HepG2 (cell line): ENCODE measurements at regions not wholly inside any gene's neighbourhood (a gene's known extent, or its start where the extent isn't known, plus 50 kb on each side); places are given as distances from the start of the nearest gene placed in this dataset.

Source experiments
- ATAC-seq: fragments of 200-7000 bp; cut with Tn5 transposase; 3 replicates; pipeline ENCODE4 v1.9.1; 2020; ENCODE audit warnings: mild to moderate bottlenecking, moderate library complexity
- BruUV-seq: library from RNA; stranded (reverse); fragments of 400-500 nt; replicated peaks from 2 replicates; lab custom pipeline; 2021; lab: Mats Ljungman, UMichigan
- CTCF ChIA-PET: fragments of 300-600 bp; formaldehyde crosslinking; extraction: SDS; loops from one replicate; lab custom pipeline; 2021; ENCODE audit warnings: low total read pairs, inconsistent platforms, low intra/inter-chr PET ratio; lab: Yijun Ruan, JAX
- POLR2A ChIA-PET: fragments of 350-600 bp; sonication (Branson Sonifier 250); formaldehyde crosslinking; loops from one replicate; lab custom pipeline; 2020; ENCODE audit warnings: antibody characterized with exemption, inconsistent platforms; lab: Yijun Ruan, JAX
- DNase-seq: peaks from one replicate; pipeline ENCODE4 v3.0.0-alpha.2; 2015; ENCODE audit warnings: low spot score
- FAIRE-seq: peaks from 3 replicates; lab custom pipeline; 2011; peaks lifted over from hg19 to GRCh38; lab: Jason Lieb, UNC
- H2AFZ ChIP-seq: one replicate; pipeline ENCODE4 v1.6.1; 2011; ENCODE audit warnings: low read length, inconsistent platforms
- H3K27ac ChIP-seq: fragments of 300-600 bp; 3 replicates; pipeline ENCODE4 v1.8.0; 2011; ENCODE audit warnings: mixed run types, mild to moderate bottlenecking, mixed read lengths, low read length, inconsistent platforms; ENCODE audit not compliant: insufficient read depth; ENCODE audit errors: extremely low read length
- H3K27me3 ChIP-seq, 2 experiments: fragments of 200-600 bp in 1 of 2; 2 replicates in 1 of 2; 3 replicates in 1 of 2; pipeline versions ENCODE4 v1.6.0 to v1.8.0; 2011; ENCODE audit warnings: low read length in 2 of 2, mild to moderate bottlenecking in 2 of 2, moderate library complexity in 2 of 2, inconsistent platforms in 1 of 2; ENCODE audit not compliant: insufficient read depth in 2 of 2, control insufficient read depth in 1 of 2
- H3K36me3 ChIP-seq, 2 experiments: fragments of 200-600 bp in 1 of 2; replicated peaks in 1 of 2; 2 replicates in 1 of 2; 3 replicates in 1 of 2; pipeline versions ENCODE4 v1.5.1 to v1.8.0; 2011; ENCODE audit warnings: low read length in 2 of 2, inconsistent platforms in 1 of 2; ENCODE audit not compliant: insufficient read depth in 2 of 2, control insufficient read depth in 1 of 2
- H3K4me1 ChIP-seq: 2 replicates; pipeline ENCODE4 v1.5.1; 2012; ENCODE audit warnings: low read length, inconsistent platforms; ENCODE audit not compliant: insufficient read depth
- H3K4me2 ChIP-seq: 2 replicates; pipeline ENCODE4 v1.6.0; 2011; ENCODE audit warnings: low read depth, low read length, inconsistent platforms
- H3K4me3 ChIP-seq, 3 experiments: fragments of 200-600 bp in 1 of 3; sonication (generic), shearing (Covaris generic) in 1 of 3; replicated peaks in 1 of 3; 2 replicates each; pipeline ENCODE4 v1.5.1; 2011 to 2016; ENCODE audit warnings: low read length in 3 of 3, inconsistent platforms in 2 of 3, low read depth in 2 of 3, mild to moderate bottlenecking in 2 of 3, control low read depth in 1 of 3, mixed read lengths in 1 of 3; ENCODE audit not compliant: insufficient read depth in 1 of 3
- H3K79me2 ChIP-seq: one replicate; pipeline ENCODE4 v1.6.1; 2011; ENCODE audit warnings: low read length, inconsistent platforms; ENCODE audit not compliant: insufficient read depth
- H3K9ac ChIP-seq: 2 replicates; pipeline ENCODE4 v1.6.0; 2011; ENCODE audit warnings: mild to moderate bottlenecking, low read depth, low read length, inconsistent platforms; ENCODE audit not compliant: insufficient read depth
- H3K9me3 ChIP-seq: 2 replicates; pipeline ENCODE4 v1.5.1; 2012; ENCODE audit warnings: mild to moderate bottlenecking, low read length
- H4K20me1 ChIP-seq: 2 replicates; pipeline ENCODE4 v1.6.0; 2011; ENCODE audit warnings: inconsistent platforms, mild to moderate bottlenecking, low read length, moderate library complexity; ENCODE audit not compliant: insufficient read depth
- CREBL2 ChIP-seq: sonication (generic); formaldehyde crosslinking; IDR thresholded peaks from 2 replicates; pipeline ENCODE4 v1.8.1; 2023; ENCODE audit warnings: missing genetic modification reagents, mild to moderate bottlenecking, borderline replicate concordance
- HHEX ChIP-seq: IDR thresholded peaks from 2 replicates; pipeline ENCODE4 v1.6.1; 2016; ENCODE audit warnings: control low read depth
- LCORL ChIP-seq, 2 experiments: fragments of 450-650 bp in 1 of 2; sonication (generic) in 1 of 2; formaldehyde crosslinking in 1 of 2; IDR thresholded peaks; 2 replicates each; pipeline versions ENCODE4 v1.5.0 to v1.6.1; 2017 to 2020; ENCODE audit warnings: antibody characterized with exemption in 1 of 2, missing genetic modification reagents in 1 of 2
- MXD4 ChIP-seq: IDR thresholded peaks from 2 replicates; pipeline ENCODE4 v1.6.1; 2016; ENCODE audit warnings: mild to moderate bottlenecking, missing biosample characterization, missing genetic modification reagents
- PATZ1 ChIP-seq: sonication (generic); formaldehyde crosslinking; IDR thresholded peaks from 2 replicates; pipeline ENCODE4 v1.4.0; 2020; ENCODE audit warnings: missing genetic modification reagents
- PRPF4 ChIP-seq: fragments of 200-400 bp; formaldehyde crosslinking; IDR thresholded peaks from 2 replicates; pipeline ENCODE4 v1.6.1; 2016; ENCODE audit warnings: low read length, low read depth; ENCODE audit not compliant: poor library complexity, severe bottlenecking
- RCOR2 ChIP-seq: IDR thresholded peaks from 2 replicates; pipeline ENCODE4 v1.6.1; 2016; ENCODE audit warnings: missing biosample characterization, missing genetic modification reagents
- RELA ChIP-seq: sonication (generic); formaldehyde crosslinking; IDR thresholded peaks from 2 replicates; pipeline ENCODE4 v1.4.0; 2020; ENCODE audit warnings: missing genetic modification reagents
- SIX4 ChIP-seq: sonication (generic); formaldehyde crosslinking; IDR thresholded peaks from 2 replicates; pipeline ENCODE4 v1.4.0; 2020; ENCODE audit warnings: missing genetic modification reagents
- SRSF4 ChIP-seq: fragments of 200-400 bp; formaldehyde crosslinking; IDR thresholded peaks from one replicate; pipeline ENCODE4 v1.6.1; 2018; ENCODE audit warnings: mild to moderate bottlenecking, low read depth, low read length, moderate library complexity; ENCODE audit not compliant: poor library complexity, severe bottlenecking
- ZBTB34 ChIP-seq: sonication (generic); formaldehyde crosslinking; IDR thresholded peaks from 2 replicates; pipeline ENCODE4 v1.8.0; 2022; ENCODE audit warnings: mild to moderate bottlenecking, missing genetic modification reagents
- ZNF260 ChIP-seq: sonication (generic); formaldehyde crosslinking; IDR thresholded peaks from 2 replicates; pipeline ENCODE4 v1.4.0; 2020; ENCODE audit warnings: missing genetic modification reagents, low read depth, mild to moderate bottlenecking, borderline replicate concordance
- ZNF513 ChIP-seq: sonication (generic); formaldehyde crosslinking; conservative IDR thresholded peaks from 2 replicates; pipeline ENCODE4 v1.5.0; 2020; ENCODE audit warnings: missing genetic modification reagents
- ZNF710 ChIP-seq: sonication (generic); formaldehyde crosslinking; IDR thresholded peaks from 2 replicates; pipeline ENCODE4 v1.5.0; 2020; ENCODE audit warnings: mild to moderate bottlenecking, missing genetic modification reagents, borderline replicate concordance
- in situ Hi-C: cut with HindIII; loops from 2 replicates; pipeline ENCODE4 v1.10.0; 2017; ENCODE audit warnings: low pct_unique_long_range_greater_than_20kb; ENCODE audit not compliant: extremely low pct_ligation_motif_present
- intact Hi-C: fragments of 100-400 bp; cut with micrococcal nuclease; formaldehyde crosslinking; loops from one replicate; pipeline ENCODE4 v1.10.0; 2022; ENCODE audit not compliant: unreplicated experiment

- H3K27me3 ChIP-seq, result no peaks in the 10 kb centered on the region; a peak in 1 of 5 replicates
- TF ChIP-seq MXD4 (CRISPR knock-in tag), result no peak
- no peak for TF ChIP-seq RELA
- TF ChIP-seq PATZ1, result no peak
- no peak for TF ChIP-seq ZNF260 (CRISPR knock-in tag)
- no peak for TF ChIP-seq LCORL (IDR thresholded peaks at IDR 0.05)
- TF ChIP-seq LCORL (CRISPR knock-in tag; IDR thresholded peaks at IDR 0.05), result no peak
- no peak for TF ChIP-seq SIX4 (CRISPR knock-in tag)
- TF ChIP-seq SRSF4, result no peak
- no peak for TF ChIP-seq HHEX (CRISPR knock-in tag)
- no peak for TF ChIP-seq RCOR2 (CRISPR knock-in tag)
- TF ChIP-seq ZNF513 (CRISPR knock-in tag), result no peak
- no peak for TF ChIP-seq CREBL2 (CRISPR knock-in tag)
- no peak for TF ChIP-seq ZNF710
- no peak for TF ChIP-seq ZBTB34 (CRISPR knock-in tag)
- TF ChIP-seq PRPF4, result no peak
- in situ Hi-C loops (no loop called here), intact Hi-C loops (no loop called here)
- ATAC-seq (no peak), DNase-seq (no peak), FAIRE-seq (no peak)
- H3K4me3 ChIP-seq, result no peak overlapping the region
- no TSS peak for BruUV-seq
- no peaks in the 10 kb centered on the region for H3K36me3 ChIP-seq
- no peak overlapping the region for H3K4me2 ChIP-seq
- H2AFZ ChIP-seq, result no peak overlapping the region
- CTCF ChIA-PET, result no interaction called here
- no peaks in the 10 kb centered on the region for H3K79me2 ChIP-seq
- peaks cover 10% of the 10 kb centered on the region for H3K9me3 ChIP-seq
- H3K4me1 ChIP-seq, result peaks cover 28% of the 10 kb centered on the region
- no peak overlapping the region for H3K9ac ChIP-seq
- H4K20me1 ChIP-seq, result no peaks in the 10 kb centered on the region
- no peak overlapping the region for H3K27ac ChIP-seq
- POLR2A ChIA-PET, result no interaction called here
Observed at GRCh38 chr6:106874481-106874880, 100.0 kb downstream of the CD24 start.
